ENCODE measurements at regions not wholly inside any gene's neighbourhood (a gene's known extent, or its start where the extent isn't known, plus 50 kb on each side); places are given as distances from the start of the nearest gene placed in this dataset.
A peak's percentile ranks its signal among the peaks of the same experiment; 100 is the strongest.

DNA sequence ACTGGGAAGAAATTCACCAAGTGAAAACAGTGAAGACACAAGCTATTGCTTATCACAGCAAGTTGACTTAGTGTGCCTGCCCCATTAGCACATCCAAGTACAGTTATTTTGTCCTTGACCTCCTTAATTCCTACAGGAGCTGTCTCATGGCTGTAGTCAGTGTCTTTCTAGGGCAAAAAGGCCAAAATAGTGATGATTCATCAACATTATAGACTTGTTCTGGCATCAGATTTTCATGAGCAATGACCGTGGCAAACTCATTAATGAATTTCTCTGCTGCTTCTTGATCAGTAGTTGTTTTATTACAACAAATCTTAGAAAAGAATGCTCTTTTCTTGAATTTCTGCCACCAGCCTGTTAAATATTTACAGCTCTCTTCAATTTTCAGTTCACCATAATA lies 1169.3 kb upstream of the DDX18 start:
- no peak for DNase-seq

DNA sequence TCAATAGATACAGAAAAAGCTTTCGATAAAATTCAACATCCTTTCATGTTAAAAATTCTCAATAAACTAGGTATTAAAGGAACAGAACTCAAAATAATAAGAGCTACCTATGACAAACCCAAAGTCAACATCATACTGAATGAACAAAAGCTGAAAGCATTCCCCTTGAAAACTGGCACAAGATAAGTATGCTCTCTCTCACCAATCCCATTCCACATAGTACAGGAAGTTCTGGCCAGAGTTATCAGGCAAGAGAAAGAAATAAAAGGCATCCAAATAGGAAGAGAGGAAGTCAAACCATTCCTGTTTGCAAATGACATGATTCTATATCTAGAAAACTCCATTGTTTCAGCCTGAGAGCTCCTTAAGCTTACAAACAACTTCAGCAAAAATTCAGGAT lies 1145.8 kb upstream of the DDX18 start:
- DNase-seq = no peak

DNA sequence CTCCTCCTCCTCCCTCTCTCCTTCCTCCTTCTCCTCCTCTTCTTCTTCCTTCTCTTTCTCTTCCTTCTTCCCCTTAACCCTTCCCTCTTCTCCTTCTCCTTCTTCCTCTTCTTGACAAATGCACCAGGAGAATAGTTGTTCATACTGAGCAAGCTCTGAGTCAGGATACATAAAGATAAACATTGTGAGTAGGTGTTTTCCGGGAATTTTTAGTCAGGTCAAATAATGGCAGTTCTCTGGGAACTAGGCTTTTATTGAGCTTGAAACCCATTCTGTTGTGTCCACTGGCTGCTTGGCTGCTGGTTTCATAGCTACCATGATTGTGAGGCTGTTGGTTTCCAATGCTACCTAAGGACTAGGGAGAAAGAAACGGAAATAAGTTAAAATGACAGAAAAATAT lies 1144.7 kb upstream of the DDX18 start:
- DNase-seq = no peak

DNA sequence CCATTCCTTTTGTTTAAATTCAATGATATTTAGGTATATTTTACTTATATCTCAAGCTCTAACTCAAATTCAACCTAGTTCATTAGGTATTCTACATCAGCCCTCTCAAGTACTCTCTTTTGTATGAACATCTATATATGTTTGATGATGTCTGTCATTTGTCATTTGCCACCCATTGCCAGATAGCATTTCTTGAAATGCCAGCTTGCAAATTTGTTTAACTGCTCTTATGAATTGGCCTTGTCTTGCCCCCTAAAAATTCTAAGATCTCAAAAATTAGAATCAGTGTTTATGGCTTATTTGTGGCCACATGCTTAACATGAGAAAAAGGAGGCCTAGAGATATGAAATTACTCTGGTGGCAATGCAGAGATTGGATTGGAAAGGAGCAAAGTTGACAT lies 1140.3 kb upstream of the DDX18 start:
- DNase-seq = no peak

DNA sequence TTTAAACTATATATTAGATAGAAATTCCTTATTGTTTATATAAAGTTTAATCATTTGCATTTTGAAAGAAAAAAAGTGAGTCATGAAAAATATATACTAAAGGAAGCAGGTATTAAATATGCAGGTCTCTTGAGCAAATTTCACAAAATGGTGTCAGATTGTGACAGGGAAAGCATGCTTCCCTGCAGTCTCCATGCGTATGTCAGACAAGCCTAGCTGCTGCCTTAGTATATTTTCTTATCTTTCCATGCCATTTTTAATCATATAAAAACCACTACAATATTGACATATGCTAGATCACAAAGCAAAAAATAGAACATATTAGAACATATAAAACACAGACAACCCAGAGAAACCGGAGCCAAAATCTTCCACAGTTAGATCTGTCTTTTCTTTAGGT lies 1137.7 kb upstream of the DDX18 start:
- no peak for DNase-seq

DNA sequence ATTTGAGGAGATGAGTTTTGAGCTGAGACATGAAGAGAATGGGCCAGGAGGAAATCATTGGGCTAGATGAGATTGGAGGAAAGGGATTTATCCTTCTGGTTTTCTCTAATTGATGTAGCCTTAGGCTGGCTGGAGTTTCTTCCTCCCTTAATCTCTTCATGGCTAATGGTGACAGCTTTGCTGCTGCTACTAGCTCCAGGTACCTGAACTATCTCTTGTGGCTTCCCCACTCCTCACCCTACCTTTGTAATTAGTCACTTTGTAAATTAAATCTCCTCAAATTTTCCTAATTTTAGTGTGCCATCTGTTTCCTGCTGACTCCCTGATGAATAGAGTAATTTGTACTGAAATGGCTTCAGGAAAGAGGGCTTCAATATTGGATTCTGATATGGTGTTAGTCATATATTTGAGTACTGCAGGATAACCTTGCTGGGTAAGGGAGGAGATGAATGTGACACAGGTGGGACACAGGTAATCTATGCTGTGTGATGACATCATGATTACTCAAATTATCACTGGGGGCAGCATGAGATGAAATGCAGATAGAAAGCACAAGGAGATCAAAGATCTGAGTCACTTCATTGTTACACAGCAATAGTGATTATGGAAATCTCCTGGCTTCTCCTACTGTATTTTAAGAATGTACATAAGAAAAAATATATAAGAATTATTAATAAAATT lies 1134.1 kb upstream of the DDX18 start:
- DNase-seq = no peak

DNA sequence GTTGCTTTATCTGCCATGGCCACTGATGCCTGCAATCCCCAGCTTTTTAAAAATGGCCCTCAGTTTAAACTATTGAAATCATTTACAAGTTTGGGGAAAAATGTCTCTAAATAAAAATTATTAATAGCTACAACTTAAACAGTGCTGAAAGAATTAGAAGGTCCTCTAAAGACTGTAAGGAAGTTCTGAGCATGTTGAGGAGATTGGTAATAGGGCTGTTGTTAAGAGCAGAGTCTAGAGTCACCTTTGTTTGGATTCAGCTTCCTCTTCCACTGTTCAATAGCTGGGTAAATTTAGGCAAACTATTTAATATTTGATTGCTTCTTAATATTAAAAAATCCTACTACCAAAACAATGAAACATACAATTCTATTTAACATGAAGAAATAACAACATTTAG lies 1127.1 kb upstream of the DDX18 start:
- DNase-seq = no peak

DNA sequence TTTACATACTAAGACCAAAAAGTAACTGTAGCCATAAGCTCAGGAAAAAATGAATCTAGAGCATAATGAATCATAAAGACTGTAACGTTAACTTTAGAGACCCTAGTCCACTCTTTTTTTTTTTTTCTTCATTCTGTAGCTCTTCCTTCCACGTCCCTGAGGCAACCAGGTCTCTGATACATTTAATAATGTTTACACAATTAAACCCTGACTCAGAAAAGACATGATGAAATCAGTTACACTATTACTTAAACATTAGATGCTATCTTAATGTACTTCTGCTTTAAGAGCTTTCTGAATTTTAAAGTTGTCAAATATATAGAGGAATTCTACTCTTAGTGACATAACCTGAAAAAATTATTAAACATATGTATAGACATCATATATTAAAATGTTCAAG lies 1121.5 kb upstream of the DDX18 start:
- no peak for DNase-seq

DNA sequence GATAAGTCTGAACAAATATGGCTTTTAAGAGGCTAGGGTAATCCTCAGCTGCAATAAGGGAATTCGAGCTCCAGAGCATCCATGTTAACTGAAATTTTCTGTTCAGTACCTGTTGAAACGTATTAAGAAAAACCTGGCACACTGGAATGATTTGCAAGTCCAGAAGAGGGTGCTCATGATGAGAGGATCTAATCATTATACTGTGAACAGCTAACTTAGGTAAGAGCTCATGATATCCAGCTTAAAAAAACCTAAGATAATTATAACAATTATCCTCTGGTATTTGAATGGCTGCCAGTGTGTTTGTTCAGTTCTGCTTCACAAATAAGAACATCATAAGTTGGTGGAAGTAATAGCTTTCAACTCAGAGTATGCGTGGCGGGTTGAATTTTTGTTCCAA lies 1118.3 kb upstream of the DDX18 start:
- peak; percentile 26 for DNase-seq

DNA sequence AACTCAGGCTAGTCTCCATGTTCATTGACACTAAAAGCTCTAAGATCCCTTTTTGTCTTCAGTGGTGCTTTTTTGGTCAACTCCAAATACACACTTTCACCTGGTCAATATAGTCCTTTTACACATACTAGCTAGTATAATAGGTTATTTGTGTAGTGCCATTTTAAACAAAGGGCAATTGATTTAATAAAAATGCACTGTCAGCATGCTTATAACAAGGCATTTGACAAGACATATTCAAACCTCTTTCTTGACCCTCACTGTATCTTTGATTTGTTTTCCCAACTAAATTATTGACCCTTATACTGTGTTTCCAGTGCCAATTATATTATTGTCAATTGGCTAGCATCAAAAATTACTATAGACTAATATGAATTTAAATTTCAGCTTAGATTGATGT lies 1117.6 kb upstream of the DDX18 start:
- DNase-seq = no peak

DNA sequence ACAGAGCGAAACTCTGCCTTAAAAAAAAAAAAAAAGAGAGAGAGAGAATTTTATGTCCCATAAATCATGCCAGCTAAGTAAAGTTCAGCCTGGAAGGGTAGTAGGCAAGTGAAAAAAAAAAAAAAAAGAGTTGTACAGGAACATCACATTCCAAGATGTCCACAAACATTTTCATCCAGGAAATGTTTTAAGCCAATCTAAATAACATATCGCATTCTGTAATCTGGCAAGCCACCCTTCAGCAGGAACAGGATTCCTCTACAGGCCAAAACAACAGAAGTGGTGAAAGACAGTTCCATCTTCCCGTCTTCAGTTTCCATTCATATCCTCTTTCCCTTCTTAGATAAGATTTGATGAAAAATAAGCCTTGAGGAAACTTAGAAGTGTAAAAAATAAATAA lies 1108.1 kb upstream of the DDX18 start:
- DNase-seq = no peak

DNA sequence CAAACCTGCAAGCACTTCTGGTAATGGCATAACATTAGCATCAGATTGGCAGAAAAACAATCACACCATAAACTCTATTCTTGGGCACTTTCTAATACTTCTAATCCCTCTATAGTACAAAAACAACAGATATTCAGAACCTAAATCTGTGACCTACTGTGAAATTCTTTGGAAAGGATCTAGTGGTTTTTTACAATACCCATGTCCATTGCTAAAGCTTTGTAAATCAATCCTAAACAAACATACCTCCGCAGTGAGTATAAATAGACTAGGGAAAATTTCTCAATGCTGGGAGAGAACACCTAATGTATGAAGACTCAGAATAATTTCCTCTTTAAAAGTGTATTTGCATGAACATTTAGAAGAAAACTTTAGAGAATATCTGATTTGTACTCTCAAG lies 1098.5 kb upstream of the DDX18 start:
- DNase-seq = no peak

DNA sequence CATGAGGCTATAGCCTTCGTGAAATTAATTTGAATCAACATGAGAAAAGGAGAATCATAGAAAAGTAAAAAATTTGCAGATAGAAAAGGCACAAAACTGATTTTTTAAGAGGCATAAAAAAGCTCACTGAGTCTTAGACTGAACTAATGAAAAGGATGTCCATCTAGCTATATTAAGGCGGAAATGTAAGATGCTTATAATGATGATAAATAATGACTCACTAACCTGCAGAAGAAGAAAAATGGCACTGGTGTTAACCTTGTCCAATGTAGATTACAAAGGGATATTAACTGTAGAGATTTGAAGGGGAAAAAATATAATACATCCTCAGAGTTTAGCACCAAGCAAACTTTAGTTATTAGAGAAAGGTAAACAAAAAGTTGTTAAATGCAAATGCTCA lies 1098.0 kb upstream of the DDX18 start:
- no peak for DNase-seq

DNA sequence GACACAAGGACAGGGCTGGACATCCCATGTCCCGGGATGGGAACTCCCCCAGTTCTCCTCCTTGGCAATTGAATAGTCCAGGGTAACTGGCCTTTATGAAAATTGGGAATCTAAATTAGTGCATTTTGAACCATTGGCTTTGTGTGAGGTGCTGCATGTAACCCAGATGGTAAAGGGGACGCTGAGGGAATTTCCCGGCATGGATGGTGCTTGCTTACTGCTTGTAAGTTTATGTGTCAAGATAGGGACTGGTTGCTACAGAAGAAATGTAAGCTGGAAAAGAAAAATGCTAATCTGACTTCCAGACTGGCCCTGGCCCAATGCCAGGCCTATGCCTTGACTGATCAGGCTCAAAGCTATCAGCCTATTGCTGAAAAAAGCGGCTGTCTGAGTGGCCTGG lies 1096.7 kb upstream of the DDX18 start:
- DNase-seq = no peak

DNA sequence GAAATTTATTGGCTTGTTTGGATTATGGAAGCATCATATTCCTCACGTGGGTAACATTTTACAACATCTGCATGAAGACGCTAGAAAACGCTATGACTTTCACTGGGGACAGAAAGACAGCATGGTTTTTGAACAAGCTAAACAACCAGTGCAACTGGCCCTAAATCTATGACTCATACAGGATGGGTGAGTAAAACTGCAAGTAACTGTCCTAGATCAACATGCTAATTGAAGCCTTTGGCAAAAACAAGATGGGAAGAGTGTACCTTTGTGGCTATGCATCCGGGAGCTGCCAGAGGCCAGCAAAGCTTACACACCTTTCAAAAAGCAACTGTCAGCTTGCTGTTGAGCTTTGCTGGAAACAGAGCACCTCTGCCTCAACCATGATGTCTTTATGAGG lies 1096.0 kb upstream of the DDX18 start:
- no peak for DNase-seq

DNA sequence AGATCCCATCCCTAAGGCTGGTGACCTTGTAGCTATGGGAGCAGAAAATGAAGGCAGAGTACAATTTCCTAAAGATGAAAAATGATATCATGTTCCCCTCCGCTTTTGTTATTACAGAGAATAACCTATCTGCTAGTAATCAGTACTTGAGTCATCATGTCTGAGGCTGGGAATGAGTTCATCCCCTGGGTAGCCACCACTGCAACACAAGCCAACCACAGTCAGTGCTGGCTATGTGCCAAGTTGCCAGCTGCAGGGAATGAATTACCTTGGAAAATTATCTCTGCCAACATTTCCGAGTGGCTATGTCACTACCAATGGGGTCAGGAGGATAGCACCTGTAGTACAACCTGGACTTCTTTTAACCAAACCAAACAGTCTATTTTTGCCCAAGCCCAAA lies 1094.7 kb upstream of the DDX18 start:
- peak; percentile 86 for DNase-seq

DNA sequence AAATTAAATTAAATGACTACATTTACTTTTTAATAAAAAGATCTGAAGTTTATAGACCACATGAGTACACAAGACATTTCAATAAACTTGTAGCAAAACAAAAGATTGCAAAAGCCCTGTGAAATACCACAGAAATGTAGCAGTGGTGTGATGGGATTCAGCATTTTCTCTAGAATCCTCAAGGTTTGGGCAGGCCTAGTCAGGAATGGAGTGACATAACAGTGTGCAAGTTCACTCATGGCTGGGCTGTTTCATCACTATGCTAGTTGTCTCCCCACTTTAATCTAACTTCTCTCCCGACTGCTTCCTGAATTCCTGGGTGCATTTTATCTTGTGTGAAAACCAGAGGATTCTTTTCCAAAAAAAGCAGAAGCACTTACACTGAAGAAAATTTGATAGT lies 1089.9 kb upstream of the DDX18 start:
- DNase-seq = no peak

DNA sequence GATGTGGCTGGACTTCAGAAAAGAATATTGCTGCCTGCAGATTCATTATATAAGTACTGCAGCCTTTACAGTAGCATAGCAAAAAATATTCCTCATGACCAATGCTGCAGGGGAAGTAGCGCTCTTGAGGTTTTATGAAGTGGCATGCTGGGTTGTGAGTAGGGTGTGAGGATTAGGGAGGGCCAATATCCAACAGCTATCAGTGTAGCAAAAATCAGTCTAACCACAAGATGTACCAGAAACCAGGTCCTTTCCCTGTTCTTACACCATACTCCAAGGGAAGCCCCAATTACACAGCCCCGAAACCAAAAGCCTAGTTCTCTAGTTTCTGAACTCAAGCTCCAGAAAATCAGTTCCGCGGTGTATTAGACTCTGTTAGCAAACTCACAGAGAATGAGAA lies 1082.2 kb upstream of the DDX18 start:
- no peak for DNase-seq

DNA sequence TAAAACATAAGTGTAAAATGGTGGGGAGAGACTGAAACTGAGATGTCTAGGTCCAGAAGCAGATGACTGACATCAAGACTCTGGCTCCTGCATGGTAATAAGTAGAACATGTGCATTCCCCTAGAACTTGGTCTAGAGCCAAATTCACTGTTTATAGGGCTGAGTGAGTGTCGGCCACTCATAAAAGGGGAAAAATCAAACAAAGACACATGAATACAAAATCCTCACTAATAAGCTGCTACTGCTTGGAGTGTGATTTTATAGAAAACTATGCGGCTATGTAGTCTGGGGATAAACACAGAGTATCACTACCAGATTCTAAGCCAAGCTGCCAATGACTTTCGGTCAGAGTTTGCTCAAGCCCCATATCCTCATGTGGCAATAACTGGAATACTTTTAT lies 1080.8 kb upstream of the DDX18 start:
- peak; percentile 29 for DNase-seq

DNA sequence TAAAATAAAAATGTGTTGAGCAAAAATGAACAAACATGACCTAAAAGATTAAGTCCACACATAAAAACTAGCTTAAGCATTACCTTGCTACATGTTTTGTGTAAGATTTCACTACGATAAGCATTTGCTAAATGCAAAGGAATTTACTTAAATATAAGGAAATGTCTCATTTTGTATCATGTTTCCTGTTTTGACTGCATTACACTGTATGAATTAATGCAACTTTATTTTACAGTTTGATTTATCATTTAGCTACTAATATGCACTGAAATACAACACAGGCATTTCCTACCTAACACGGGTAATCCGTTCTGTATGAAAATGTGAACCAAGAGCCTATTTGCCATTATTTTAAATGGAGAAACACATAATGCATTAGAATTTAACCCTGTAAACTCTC lies 1076.5 kb upstream of the DDX18 start:
- DNase-seq = no peak

DNA sequence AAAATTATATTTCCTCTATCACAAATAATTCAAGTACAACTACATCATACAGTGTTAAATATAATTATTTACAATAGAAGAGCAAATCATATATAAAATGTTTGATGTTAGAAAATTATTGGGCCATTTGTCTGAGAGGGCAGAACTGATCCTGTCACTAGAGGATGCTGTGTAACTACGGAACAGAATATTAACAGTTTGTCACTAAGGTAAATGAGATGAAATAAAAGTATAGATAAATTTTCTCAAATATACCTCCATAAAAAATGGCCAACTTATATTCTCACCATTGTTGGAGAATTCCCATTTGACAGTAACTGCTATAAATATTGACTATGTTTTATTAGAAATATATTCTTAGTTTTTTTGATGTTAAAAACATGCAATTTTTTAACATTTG lies 1067.4 kb upstream of the DDX18 start:
- no peak for DNase-seq

DNA sequence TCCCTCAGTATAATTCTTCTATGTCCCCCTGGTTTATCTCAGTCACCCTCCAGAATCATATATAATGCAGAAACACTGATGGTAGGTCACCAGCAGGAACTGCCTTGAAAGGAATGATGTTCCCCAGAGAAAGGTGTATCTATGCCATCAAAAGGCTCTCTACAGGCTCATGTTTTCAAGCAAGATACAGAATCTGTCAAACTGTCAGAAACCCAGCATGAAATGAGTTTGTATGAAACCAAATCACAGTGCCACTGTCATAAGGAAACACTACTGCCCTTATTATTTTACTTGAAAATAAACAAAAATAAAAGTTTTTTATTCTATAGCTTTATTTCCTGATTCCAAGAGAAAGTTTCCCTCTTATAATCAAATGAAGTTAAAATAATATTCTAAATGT lies 1064.5 kb upstream of the DDX18 start:
- DNase-seq = no peak

DNA sequence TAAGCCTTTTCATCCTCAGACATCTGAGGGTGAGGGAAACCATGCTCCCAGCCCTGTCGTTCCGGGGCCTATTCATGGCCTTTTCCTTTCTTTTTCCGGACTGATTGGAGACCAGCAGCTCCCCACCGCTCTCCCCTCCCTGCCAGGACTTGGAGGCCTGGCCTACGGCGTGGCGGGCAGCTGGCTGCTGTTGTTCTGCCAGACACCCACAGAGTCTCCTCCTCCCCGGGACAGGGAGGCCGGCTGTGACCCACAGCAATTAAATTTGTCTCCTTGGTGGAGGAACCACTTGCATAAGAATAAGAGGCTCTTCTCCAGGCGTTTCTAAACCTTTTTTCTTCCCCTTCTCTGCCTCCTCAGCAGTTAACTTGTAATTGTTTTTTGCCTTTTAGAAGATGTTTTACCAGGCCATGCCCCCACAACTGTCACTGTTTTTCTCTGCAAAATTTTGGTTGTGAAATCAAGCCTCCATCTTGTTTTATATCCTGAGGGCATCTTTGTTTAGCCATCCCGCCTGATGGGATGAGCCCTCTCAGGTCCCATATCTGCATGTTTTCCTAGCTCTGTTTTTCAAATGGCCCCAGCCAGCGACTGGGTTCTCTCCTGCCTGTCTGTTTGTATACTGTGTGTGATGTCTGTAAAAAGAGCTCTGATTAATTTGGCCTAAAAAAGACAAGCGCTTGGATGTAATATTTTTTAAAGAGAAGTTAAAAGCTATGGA lies 1060.0 kb upstream of the DDX18 start:
- no peak for DNase-seq

DNA sequence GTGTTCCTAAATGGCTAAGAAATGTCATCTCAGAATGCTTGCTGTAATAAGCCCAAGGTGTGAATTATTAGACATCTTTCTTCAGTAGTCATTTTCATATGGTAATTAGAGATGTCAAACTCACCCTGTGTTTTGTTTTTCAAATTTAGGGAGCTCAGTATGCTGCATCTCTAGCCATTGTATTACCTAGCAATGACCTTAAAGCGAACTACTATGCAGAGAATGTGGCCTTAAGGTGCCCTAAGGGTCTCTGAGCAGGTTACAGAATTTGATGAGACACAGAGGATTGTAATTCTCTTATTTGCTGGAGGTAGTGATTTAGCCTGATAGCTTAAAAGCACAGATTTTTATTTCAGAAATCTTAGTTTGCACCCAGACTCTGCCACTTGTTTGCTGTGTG lies 1052.6 kb upstream of the DDX18 start:
- DNase-seq = no peak

DNA sequence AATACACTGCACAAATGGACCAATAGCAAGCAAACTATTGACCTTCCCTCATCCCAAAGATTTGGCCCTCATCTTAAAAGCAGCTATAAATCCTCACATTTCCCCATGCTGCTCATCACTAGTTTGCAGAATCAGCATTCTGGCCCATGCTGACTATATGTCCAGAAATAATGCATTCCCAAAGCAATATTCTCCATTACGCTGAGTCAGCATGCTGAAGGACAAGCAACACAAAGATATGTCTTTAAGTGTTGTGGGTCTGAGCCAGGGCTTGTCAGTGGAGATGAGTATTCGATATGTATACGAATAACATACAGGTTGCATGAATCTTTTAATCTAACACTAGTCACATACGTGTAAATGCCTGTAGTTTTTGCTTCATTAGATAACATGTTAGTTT lies 1045.0 kb upstream of the DDX18 start:
- DNase-seq = no peak

All from NCI-H510A treated with DMSO at 0.1 percent for 48 hours (cell line).